HCT116 (cell line): ENCODE measurements at regions not wholly inside any gene's neighbourhood (a gene's known extent, or its start where the extent isn't known, plus 50 kb on each side); places are given as distances from the start of the nearest gene placed in this dataset.

ENCODE experiments used
- EGR1 ChIP-seq: IDR thresholded peaks from 2 replicates; pipeline ENCODE4 v1.6.1; 2012; ENCODE audit warnings: low read depth
- POLR2AphosphoS5 ChIP-seq: IDR thresholded peaks from 2 replicates; pipeline ENCODE4 v1.6.1; 2011; ENCODE audit warnings: mild to moderate bottlenecking, low read depth, low read length, moderate library complexity
- TCF7L2 ChIP-seq: IDR thresholded peaks from 2 replicates; pipeline ENCODE4 v1.7.0; 2011; ENCODE audit warnings: borderline replicate concordance, inconsistent platforms; ENCODE audit not compliant: insufficient read depth, insufficient read length; ENCODE audit errors: extremely low read depth

DNA sequence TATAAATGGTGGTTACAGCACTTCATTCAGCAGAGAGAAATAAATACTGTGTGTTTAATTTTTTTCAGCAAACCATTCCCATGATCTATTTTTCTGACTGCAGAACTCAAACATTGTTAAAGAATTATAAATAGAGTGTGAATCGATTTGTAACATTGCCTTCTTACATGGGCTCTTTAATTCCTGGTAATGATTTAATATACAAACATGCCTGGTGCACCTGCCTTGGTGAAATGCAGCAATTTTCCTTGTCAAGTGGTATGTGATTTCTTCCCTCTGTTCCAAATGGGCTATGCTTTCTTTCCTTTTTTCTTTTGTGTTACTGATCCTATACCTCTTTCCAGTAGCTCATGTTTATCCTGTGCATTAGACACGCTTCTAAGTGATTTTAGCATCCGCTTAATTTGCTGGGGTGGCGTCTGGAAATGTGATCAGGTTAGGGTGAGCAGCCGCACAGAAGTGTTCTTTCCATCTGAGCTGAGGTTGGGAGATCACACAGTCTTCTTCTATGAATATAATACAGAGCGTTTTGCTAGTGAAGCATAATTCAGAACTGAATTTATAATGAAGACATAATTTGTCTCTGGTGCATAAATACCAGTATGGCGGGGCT is 94.3 kb upstream of the ITGB1 start:
- TF ChIP-seq POLR2AphosphoS5: no peak
- no peak for TF ChIP-seq EGR1
- no peak for TF ChIP-seq TCF7L2
